SJSA1 (cell line): ENCODE measurements at regions not wholly inside any gene's neighbourhood (a gene's known extent, or its start where the extent isn't known, plus 50 kb on each side); places are given as distances from the start of the nearest gene placed in this dataset.

Experiments
- DNase-seq, 2 experiments: peaks; one replicate each; pipeline ENCODE4 v3.0.0-alpha.2; 2015 to 2020; ENCODE audit warnings: low spot score in 2 of 2, low read depth in 1 of 2
- H3K27ac ChIP-seq: fragments of 250-450 bp; sonication (Bioruptor Pico); 2 replicates; pipeline ENCODE4 v1.5.1; 2020; ENCODE audit warnings: mild to moderate bottlenecking, moderate library complexity
- H3K27me3 ChIP-seq: fragments of 250-450 bp; sonication (Bioruptor Pico); replicated peaks from 2 replicates; pipeline ENCODE4 v1.5.1; 2020; ENCODE audit warnings: mild to moderate bottlenecking, moderate library complexity
- H3K36me3 ChIP-seq: fragments of 250-450 bp; sonication (Bioruptor Pico); 2 replicates; pipeline ENCODE4 v1.5.1; 2020; ENCODE audit warnings: mild to moderate bottlenecking
- H3K4me1 ChIP-seq: fragments of 250-450 bp; sonication (Bioruptor Pico); replicated peaks from 2 replicates; pipeline ENCODE4 v1.6.1; 2021; ENCODE audit warnings: mild to moderate bottlenecking
- H3K4me3 ChIP-seq: fragments of 250-450 bp; sonication (Bioruptor Pico); 2 replicates; pipeline ENCODE4 v1.5.1; 2020; ENCODE audit warnings: mild to moderate bottlenecking
- H3K9me3 ChIP-seq: fragments of 250-450 bp; sonication (Bioruptor Pico); replicated peaks from 2 replicates; pipeline ENCODE4 v1.5.1; 2020; ENCODE audit warnings: mild to moderate bottlenecking

- Histone ChIP-seq H3K36me3 (no peaks in the 10 kb centered on the region), H3K27ac (peak overlapping the region; percentile 88), H3K27me3 (no peaks in the 10 kb centered on the region), H3K4me3 (no peak overlapping the region), H3K9me3 (no peaks in the 10 kb centered on the region), H3K4me1 (peaks cover 66% of the 10 kb centered on the region)
- DNase-seq = peak; percentile 88 to 95
These were observed 112.9 kb downstream of the ZBTB18 start for GRCh38 chr1:244163861-244164510.

GRCh38 chr1:244164511-244164890, 113.4 kb downstream of the ZBTB18 start:
- no peak for DNase-seq

GRCh38 chr1:244165021-244165420, 113.9 kb downstream of the ZBTB18 start:
- DNase-seq = no peak
- no peaks in the 10 kb centered on the region for H3K27me3 ChIP-seq
- H3K4me3 ChIP-seq = no peak overlapping the region
- H3K27ac ChIP-seq = peak overlapping the region; percentile 88
- peaks cover 56% of the 10 kb centered on the region for H3K4me1 ChIP-seq
- no peaks in the 10 kb centered on the region for H3K9me3 ChIP-seq
- no peaks in the 10 kb centered on the region for H3K36me3 ChIP-seq

More at GRCh38 chr1:244164511-244164890, 113.4 kb downstream of the ZBTB18 start:
- Histone ChIP-seq H3K27me3 (no peaks in the 10 kb centered on the region), H3K9me3 (no peaks in the 10 kb centered on the region), H3K4me3 (no peak overlapping the region), H3K36me3 (no peaks in the 10 kb centered on the region), H3K4me1 (peaks cover 61% of the 10 kb centered on the region), H3K27ac (peak overlapping the region; percentile 88)

GRCh38 chr1:244165701-244166100, 114.6 kb downstream of the ZBTB18 start:
- DNase-seq = no peak
- no peaks in the 10 kb centered on the region for H3K36me3 ChIP-seq
- H3K27ac ChIP-seq = no peak overlapping the region
- H3K4me1 ChIP-seq = peaks cover 49% of the 10 kb centered on the region
- H3K9me3 ChIP-seq = no peaks in the 10 kb centered on the region
- H3K27me3 ChIP-seq = no peaks in the 10 kb centered on the region
- H3K4me3 ChIP-seq = no peak overlapping the region

- DNase-seq = no peak
- H3K27ac ChIP-seq = no peak overlapping the region
- no peaks in the 10 kb centered on the region for H3K27me3 ChIP-seq
- no peak overlapping the region for H3K4me3 ChIP-seq
- H3K9me3 ChIP-seq = no peaks in the 10 kb centered on the region
- peaks cover 10% of the 10 kb centered on the region for H3K4me1 ChIP-seq
- H3K36me3 ChIP-seq = no peaks in the 10 kb centered on the region
These were observed 120.3 kb downstream of the ZBTB18 start for GRCh38 chr1:244171241-244171985.

- H3K4me1 ChIP-seq = peaks cover 10% of the 10 kb centered on the region
- no peaks in the 10 kb centered on the region for H3K9me3 ChIP-seq
- H3K36me3 ChIP-seq = no peaks in the 10 kb centered on the region
- no peak overlapping the region for H3K27ac ChIP-seq
- DNase-seq = no peak
- H3K27me3 ChIP-seq = no peaks in the 10 kb centered on the region
- H3K4me3 ChIP-seq = no peak overlapping the region
These were observed 122.2 kb downstream of the ZBTB18 start for GRCh38 chr1:244173240-244173639.

- H3K27me3 ChIP-seq = no peaks in the 10 kb centered on the region
- H3K9me3 ChIP-seq = no peaks in the 10 kb centered on the region
- H3K36me3 ChIP-seq = no peaks in the 10 kb centered on the region
- DNase-seq = no peak
- no peak overlapping the region for H3K4me3 ChIP-seq
- H3K4me1 ChIP-seq = peaks cover 10% of the 10 kb centered on the region
- no peak overlapping the region for H3K27ac ChIP-seq
These were observed 122.7 kb downstream of the ZBTB18 start for GRCh38 chr1:244173769-244174168.

- no peaks in the 10 kb centered on the region for H3K27me3 ChIP-seq
- no peak overlapping the region for H3K27ac ChIP-seq
- DNase-seq = no peak
- H3K4me1 ChIP-seq = peaks cover 10% of the 10 kb centered on the region
- H3K9me3 ChIP-seq = no peaks in the 10 kb centered on the region
- no peak overlapping the region for H3K4me3 ChIP-seq
- H3K36me3 ChIP-seq = no peaks in the 10 kb centered on the region
These were observed 123.9 kb downstream of the ZBTB18 start for GRCh38 chr1:244174922-244175521.

- no peak for DNase-seq
- no peak overlapping the region for H3K27ac ChIP-seq
- H3K4me1 ChIP-seq = peaks cover 10% of the 10 kb centered on the region
- no peaks in the 10 kb centered on the region for H3K27me3 ChIP-seq
- H3K9me3 ChIP-seq = no peaks in the 10 kb centered on the region
- H3K36me3 ChIP-seq = no peaks in the 10 kb centered on the region
- H3K4me3 ChIP-seq = no peak overlapping the region
These were observed 125.1 kb downstream of the ZBTB18 start for GRCh38 chr1:244176201-244176600.

GRCh38 chr1:244180256-244180655, 129.2 kb downstream of the ZBTB18 start:
- Histone ChIP-seq H3K36me3 (no peaks in the 10 kb centered on the region), H3K4me1 (no peaks in the 10 kb centered on the region), H3K27ac (no peak overlapping the region), H3K27me3 (no peaks in the 10 kb centered on the region), H3K4me3 (no peak overlapping the region), H3K9me3 (no peaks in the 10 kb centered on the region)
- DNase-seq = no peak

GRCh38 chr1:244181867-244182266, 130.8 kb downstream of the ZBTB18 start:
- H3K27me3 ChIP-seq = no peaks in the 10 kb centered on the region
- H3K9me3 ChIP-seq = no peaks in the 10 kb centered on the region
- no peak overlapping the region for H3K27ac ChIP-seq
- no peak for DNase-seq
- no peak overlapping the region for H3K4me3 ChIP-seq
- H3K36me3 ChIP-seq = no peaks in the 10 kb centered on the region
- no peaks in the 10 kb centered on the region for H3K4me1 ChIP-seq

- no peak for DNase-seq
- Histone ChIP-seq H3K36me3 (no peaks in the 10 kb centered on the region), H3K9me3 (no peaks in the 10 kb centered on the region), H3K4me3 (no peak overlapping the region), H3K27me3 (no peaks in the 10 kb centered on the region), H3K4me1 (no peaks in the 10 kb centered on the region), H3K27ac (no peak overlapping the region)
These were observed 132.0 kb downstream of the ZBTB18 start for GRCh38 chr1:244183037-244183436.

GRCh38 chr1:244186372-244186771, 135.3 kb downstream of the ZBTB18 start:
- no peak overlapping the region for H3K27ac ChIP-seq
- DNase-seq = no peak
- H3K27me3 ChIP-seq = no peaks in the 10 kb centered on the region
- no peaks in the 10 kb centered on the region for H3K9me3 ChIP-seq
- H3K36me3 ChIP-seq = no peaks in the 10 kb centered on the region
- H3K4me1 ChIP-seq = no peaks in the 10 kb centered on the region
- H3K4me3 ChIP-seq = no peak overlapping the region

- no peak for DNase-seq
- Histone ChIP-seq H3K9me3 (no peaks in the 10 kb centered on the region), H3K27ac (no peak overlapping the region), H3K36me3 (no peaks in the 10 kb centered on the region), H3K4me3 (no peak overlapping the region), H3K27me3 (no peaks in the 10 kb centered on the region), H3K4me1 (no peaks in the 10 kb centered on the region)
These were observed 136.2 kb downstream of the ZBTB18 start for GRCh38 chr1:244187310-244187709.
